Activated CD8-positive, alpha-beta memory T cell treated with anti-CD3 and anti-CD28 coated beads for 36 hours (primary cell): ENCODE measurements at regions not wholly inside any gene's neighbourhood (a gene's known extent, or its start where the extent isn't known, plus 50 kb on each side); places are given as distances from the start of the nearest gene placed in this dataset.

Source experiments
- CTCF ChIA-PET: fragments of 350-600 bp; sonication (Branson Sonifier 250); formaldehyde crosslinking; loops from one replicate; lab custom pipeline; 2021; ENCODE audit warnings: antibody characterized with exemption; lab: Charles Lee
- POLR2A ChIA-PET: fragments of 350-600 bp; sonication (Branson Sonifier 250); formaldehyde crosslinking; loops from one replicate; lab custom pipeline; 2021; ENCODE audit warnings: antibody characterized with exemption; lab: Charles Lee

DNA sequence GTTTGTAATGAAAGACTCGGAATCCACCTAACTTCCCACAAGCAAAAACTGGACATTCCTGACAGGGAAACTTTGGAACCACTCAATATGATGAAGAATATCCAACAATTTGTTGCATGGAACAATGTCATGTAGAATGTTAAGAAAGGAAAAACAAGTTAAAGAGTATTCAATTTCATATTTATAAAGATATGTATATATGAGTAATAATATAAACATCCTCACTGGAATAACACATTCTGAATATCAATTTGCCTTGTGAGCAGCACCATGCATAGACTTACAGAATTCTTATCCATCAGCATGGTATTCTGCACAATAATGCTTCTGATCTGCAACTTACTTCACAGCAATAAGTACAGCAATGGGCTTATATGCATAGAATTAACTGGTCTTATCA, 650.3 kb downstream of the SEMA5A start:
- ChIA-PET POLR2A (no interaction called here), CTCF (no interaction called here)

DNA sequence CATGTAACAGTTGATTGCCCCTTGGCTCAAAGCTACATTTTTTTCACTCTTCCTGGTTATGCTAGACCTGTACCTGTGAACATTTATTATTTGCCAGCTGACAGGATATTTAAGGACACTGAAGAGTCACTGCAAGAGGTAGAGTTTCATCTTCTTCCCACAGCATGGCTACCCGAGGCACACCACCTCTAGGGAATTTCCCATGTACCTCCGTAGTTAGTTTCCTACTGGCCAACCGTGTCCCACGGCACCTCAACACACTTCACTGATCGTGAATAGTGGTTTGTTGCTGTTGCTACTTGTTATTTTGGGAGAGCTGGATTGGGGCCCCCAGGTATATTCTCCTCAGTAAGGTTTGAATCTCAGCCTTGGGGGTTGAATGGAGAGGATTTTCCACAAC, 648.6 kb downstream of the SEMA5A start:
- ChIA-PET POLR2A (no interaction called here), CTCF (interaction anchor here (1.0 kb wide), 1 partner anchor 17 kb away, joined by 3 read pairs; no protein-coding TSS in a partner anchor)

DNA sequence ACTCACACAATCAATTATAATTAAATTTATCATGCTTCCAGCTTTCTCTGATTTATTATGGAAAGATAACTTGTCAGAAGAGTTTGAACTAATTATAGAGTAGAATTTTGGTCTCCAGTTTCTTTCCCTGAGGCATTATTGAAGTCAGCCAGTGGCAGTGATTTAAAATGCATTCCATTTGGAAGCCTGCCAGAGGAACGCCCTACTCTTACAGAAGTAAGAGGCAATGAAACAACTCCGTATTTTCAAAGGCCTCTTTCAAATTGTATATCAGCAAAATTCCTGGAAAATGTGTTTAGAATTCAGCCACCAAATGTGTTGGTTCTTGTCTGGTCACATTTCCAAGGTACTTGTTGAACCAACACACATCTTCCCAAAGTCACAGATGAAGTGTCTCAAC, 640.9 kb downstream of the SEMA5A start:
- POLR2A ChIA-PET: interaction anchor here (0.6 kb wide), 1 partner anchor 241 kb away, joined by 6 read pairs; no protein-coding TSS in a partner anchor
- CTCF ChIA-PET: no interaction called here

DNA sequence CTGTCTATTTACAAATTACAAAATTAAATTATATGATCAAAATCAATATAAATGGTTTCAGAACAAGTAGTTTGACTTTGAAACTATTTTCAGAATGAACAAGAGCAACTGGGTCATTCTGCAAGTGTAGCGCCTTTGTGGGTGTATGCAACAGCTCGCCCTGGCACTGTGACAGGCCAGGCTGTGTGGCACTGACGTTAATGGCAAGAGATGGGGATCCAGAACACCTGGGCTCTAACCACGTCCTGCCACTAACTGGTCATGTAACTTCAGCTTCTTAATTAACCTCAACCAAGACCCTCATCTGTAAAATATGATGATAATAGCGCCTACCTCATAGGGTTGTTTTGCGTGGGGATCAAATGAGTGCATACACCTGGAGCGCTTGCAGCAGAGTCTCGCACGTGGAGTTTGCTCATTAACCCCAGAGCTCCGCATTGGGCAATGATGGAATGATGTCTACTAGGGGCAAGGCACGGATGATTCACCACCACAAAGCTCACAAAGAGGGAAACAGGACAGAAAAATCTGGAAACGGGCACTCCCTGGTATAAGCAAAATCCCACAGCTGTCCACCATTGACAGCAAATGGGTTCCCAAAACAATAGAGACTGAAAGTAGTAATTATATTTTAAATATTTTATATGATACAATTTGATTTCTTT, 639.4 kb downstream of the SEMA5A start:
- CTCF ChIA-PET: no interaction called here
- POLR2A ChIA-PET: no interaction called here

DNA sequence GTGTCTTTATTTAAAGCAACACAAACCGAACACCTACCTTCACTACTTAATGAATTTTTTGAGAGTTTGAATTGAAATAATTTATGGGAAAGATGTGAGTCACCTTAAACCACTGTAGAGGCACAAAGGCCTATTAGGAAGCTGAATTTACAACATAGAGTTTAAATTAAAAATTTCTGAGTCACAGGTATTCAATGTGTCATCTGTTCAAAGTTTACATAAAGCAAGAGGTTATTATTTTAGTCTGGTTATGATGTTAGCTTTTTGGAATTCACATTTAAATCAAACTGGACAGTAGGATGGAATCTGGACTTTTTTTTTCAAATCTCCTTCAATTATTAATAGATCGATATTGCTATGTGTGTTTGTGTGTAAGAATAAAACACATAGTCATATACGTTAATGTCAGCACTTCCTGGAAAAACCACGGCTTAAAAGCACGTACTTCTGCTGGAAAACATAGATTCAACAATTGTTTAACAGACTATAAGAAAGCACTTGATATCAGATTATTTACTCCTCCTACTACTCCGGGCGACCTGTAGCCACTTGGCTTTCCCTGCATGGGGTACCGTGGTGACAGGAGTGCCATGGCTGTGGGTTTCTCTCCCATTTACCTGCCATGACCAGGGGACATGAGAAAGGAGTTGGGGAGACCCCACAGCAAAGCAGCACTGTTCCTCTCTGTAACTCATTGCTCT, 638.6 kb downstream of the SEMA5A start:
- ChIA-PET POLR2A (no interaction called here), CTCF (no interaction called here)

DNA sequence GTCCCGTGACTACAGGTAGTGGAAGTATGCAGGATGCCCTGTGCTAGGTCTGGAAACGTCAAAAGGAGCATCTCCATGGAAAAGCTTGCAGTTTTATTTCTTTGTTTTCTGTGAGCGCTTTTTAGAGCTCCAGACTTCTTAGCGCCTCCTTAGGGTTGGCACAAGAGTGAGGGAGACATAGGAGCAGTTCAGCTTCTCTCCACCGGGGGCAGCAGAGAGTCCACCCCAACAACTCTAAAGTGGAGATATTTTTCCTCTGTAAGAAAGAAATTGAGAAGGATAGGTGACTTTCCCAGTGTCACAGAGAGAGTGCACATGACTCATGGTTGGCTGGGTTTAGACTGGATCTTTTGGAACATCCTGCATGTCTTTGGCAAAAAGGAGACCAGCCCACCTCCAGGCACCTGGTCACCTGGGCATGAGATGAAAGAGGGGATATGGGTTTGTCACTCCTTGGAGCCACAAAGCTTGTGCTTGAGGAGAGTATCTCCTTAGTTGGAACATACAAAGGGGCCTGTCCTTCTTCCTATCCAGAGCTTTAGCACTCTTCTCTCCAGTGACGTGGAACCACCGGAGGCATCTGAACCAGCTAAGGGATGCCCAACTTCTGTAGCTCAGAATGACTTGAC, 637.7 kb downstream of the SEMA5A start:
- CTCF ChIA-PET: no interaction called here
- POLR2A ChIA-PET: no interaction called here

DNA sequence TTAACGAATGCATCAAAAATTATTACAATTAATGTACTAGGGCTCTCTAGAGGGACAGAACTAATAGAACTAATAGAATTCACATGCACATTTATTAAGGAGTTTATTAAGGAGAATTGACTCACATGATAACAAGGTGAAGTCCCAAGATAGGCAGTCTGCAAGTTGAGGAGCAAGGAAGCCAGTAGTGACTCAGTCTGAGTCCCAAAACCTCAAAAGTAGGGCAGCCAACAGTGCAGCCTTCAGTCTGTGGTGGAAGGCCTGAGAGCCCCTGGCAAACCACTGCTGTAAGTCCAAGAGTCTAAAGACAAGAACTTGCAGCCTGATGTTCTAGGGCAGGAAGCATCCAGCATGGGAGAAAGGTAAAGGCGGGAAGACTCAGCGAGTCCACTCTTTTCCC, 633.8 kb downstream of the SEMA5A start:
- CTCF ChIA-PET: no interaction called here
- POLR2A ChIA-PET: no interaction called here

DNA sequence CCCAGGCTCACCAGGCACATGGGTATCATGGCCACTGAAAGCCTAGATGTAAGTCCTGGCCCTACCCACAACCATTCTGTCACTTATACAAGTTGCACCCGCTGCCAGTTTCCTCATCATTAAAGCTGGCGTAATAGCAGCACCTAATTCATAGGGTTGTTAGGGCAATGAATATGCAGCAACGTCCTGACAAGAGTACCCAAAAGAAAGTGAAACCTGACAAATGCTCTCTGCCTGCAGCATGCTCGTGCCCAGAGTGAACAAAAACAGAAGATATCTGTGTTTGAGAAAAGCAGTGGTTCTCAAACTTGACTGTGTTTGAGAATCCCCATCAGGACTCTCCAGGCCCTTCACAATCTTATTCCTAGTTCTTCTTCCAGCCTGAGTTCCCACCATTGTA, 632.4 kb downstream of the SEMA5A start:
- POLR2A ChIA-PET: no interaction called here
- CTCF ChIA-PET: interaction anchor here (0.5 kb wide), 1 partner anchor 222 kb away, joined by 3 read pairs; no protein-coding TSS in a partner anchor

DNA sequence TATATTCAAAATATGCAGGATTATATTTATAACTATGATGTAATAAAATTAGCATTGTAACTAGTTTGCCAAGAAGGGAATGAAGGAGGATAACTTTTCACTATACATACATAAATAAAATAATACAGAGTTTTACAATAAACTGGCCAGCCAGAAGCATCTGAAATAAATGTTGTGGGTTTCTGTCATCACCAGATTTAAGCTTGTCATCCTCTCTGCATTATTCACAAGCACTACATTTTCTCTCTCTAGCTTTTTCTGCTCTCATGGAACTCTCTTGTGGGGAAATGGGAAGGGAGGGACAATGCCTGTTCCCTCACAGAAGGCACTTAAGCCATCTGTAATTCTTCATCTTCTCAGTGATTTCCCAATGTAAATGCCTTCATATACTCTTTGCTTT, 626.8 kb downstream of the SEMA5A start:
- CTCF ChIA-PET: no interaction called here
- POLR2A ChIA-PET: no interaction called here

DNA sequence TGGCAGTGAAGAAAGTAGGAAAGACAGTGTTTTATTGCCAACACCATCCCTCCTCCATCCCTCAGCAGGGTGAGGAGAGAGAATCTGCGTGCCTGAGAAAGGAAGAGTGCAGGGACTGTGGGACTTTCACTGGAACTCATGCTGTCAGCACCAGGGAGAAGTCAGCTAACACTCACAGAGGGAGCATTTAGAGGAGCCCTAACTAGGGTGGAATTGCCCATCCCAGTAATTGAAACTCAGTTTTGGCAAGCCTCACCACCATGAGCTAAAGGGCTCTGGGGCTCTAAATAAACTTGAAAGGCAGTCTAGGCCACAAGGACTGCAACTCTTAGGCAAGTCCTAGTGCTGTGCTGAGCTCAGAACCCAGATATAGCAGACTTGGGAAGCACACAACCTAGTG, 622.3 kb downstream of the SEMA5A start:
- POLR2A ChIA-PET: no interaction called here
- CTCF ChIA-PET: no interaction called here

DNA sequence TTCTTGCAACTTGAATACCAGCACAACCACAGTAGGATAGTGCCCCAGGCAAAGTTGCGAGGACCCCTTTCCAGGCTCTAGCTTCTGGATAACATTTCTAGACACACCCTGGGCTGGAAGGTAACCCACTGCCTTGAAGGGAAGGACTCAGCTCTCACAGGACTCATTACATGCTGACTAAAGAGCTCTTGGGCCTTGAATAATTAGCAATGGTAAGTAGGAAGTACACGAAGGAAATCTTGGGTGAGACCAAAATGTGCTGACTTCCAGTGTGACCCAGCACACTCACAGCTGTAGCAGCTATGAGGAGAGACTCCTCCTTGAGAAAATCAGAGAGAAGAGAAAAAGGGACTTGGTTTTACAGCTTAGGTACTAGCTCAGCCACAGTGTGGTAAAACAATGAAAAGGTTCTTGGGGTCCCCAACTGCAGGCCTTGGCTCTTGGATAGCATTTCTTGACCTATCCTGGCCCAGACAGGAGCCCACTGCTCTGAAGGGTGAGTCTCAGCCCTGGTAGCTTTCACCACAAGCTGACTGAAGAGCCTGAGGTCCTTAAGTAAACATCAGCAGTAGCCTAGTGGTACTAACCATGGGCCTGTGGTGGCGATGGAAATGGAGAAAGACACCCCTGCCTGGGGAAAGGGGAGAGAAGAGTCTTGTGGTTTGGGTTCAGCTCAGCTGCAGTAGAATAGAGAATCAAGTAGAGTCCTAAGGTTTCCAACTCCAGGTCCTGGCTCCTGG, 621.7 kb downstream of the SEMA5A start:
- POLR2A ChIA-PET: no interaction called here
- CTCF ChIA-PET: no interaction called here

DNA sequence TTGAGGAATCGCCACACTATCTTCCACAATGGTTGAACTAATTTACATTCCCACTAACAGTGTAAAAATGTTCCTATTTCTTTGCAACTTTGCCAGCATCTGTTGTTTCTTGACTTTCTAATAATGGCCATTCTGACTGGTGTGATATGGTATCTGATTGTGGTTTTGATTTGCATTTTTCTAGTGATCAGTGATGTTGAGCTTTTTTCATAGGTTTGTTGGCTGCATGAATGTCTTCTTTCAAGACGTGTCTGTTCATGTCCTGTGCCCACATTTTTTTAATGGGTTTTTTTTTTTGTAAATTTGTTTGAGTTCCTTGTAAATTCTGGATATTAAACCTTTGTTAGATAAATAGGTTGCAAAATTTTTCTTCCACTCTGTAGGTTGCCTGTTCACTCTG, 615.9 kb downstream of the SEMA5A start:
- ChIA-PET POLR2A (no interaction called here), CTCF (no interaction called here)

DNA sequence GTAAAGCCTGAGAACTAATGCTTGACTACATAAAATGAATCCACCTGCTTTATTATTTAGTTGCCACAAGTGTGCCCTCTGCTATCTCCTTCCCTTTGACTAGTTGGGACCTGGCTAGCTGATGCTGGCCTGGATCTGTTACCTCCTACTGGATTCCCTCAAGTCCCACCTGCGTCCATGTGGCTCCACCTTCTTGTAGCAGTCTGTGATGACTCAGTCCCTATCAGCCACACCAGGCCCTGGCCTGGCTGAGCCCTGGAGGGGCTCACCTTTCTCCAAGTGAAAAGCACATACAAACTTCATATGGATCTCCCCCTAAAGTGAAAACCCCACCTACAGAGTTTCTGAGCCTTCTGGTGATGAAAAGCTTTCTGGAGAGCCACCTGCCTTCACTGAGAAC, 611.4 kb downstream of the SEMA5A start:
- ChIA-PET CTCF (no interaction called here), POLR2A (no interaction called here)

DNA sequence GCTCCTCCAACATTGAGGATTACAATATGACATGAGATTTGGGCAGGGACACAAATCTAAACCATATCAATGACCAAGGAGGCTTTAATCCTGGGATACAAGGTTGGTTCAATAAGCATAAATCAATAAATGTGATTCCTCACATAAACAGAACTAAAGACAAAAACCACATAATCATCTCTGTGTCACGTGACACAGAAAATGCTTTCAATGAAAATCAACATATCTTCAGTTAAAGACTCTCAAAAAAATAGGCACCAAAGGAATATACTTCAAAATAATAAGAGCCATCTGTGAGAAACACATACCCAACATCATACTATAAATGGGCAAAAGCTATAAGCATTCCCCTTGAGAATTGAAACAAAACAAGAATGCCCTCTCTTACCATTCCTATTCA, 604.9 kb downstream of the SEMA5A start:
- POLR2A ChIA-PET: no interaction called here
- CTCF ChIA-PET: no interaction called here

DNA sequence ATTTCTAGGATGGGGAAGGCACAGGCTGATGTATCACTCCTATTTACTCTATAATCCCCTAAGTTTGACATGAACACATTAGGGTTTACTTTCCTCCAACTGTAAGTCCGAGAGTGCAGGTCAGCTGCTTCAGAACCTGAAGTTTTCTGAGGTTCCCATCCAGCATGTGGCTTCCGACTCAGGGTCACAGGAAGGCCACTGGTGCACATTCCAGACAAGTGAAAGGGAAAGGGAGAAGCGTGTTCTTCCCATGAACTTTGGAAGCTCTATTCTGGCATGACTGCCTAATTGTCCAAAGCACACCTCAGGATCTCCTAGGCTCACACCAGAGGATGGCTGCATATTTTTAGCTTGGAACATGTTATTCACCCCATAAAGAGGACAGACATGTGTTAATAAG, 602.6 kb downstream of the SEMA5A start:
- CTCF ChIA-PET: no interaction called here
- POLR2A ChIA-PET: no interaction called here

DNA sequence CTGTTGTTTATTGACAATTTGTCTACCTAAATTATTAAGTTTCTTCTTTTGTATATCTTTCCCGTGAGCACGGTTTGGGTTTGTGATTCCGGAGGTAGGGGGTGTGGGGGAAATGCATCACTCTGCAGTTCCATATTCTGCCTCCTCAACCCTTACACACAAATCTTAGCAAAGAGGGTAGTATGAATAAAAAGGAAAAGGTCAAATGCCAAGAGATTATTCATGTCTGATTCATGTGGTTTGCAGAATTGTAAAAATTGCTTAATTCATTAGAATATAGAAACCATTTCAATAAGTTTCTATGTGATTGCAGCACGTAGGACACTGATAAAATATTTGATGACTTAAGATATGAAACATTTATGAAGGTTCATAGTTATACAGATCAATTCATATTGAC, 601.9 kb downstream of the SEMA5A start:
- ChIA-PET POLR2A (no interaction called here), CTCF (no interaction called here)

DNA sequence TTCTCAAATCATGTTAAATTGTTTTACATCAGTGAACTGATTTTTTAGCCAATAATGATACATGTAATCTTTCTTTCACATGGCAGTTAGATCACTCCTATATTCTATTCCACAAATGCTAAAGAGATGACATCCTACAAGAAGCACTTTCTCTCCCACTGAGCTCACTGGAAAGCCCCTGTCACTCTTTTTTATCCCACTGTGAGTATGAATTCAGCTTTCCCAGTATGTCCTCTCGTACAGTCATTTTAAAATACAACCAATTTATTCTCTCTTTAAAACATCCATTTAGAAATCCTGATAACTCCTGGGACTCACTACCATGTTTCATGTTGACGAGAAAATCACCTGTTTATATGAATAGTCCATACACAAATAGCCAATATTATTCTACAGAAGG, 599.9 kb downstream of the SEMA5A start:
- CTCF ChIA-PET: no interaction called here
- POLR2A ChIA-PET: no interaction called here

DNA sequence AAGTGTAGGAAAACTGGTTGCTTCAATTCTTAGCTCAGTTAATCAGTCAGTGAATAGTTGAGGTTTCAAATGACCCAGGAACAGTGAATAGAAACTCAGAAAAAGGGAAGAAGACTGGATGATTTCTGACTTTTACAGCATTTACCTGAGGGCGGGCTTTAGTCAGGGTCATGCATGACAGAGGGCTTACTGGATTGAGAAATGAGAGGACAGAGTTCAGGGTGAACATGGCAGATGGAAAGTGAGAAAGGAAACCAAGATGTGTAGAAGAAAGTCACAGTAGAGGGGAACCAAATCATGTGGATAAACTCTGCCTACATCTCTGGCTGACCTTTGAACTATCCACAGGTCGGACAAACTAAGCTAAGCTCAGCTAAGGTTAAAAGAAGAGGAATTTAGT, 596.0 kb downstream of the SEMA5A start:
- POLR2A ChIA-PET: no interaction called here
- CTCF ChIA-PET: no interaction called here

DNA sequence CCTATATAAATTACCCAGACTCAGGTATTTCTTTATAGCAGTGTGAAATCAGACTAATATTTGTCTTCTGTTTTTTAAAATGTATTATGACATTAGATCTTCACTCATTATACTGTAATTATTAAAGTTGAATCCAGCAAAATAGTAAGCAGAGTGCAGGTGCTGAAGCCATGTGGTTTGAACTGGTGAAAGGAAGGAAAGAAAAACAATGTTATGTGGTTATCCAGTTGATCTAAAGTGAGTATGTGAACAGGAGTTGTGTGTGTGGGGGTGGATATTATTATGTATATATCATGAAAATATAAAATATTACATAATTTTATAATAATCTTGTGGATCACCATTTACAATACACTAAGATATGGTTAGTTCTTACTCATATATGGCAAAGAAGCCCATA, 593.7 kb downstream of the SEMA5A start:
- ChIA-PET CTCF (no interaction called here), POLR2A (no interaction called here)

DNA sequence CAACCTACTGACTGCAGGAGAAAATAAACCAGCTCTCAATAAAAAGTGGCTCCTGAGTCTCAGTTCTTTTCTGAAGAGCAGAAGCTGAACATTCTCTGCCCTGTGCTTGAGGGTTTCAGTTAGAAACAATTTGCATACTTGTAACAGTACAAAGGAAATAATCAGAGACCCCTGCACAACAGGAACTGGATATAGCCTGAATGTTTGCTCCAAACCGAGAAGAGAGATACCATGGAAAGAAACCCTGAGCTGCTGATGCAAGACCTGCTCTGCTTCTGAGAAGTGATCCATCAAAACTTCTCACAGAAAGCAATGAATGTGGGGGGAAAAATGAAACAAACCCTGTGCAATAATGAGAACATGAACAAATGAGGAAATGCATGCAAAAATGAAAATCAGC, 592.9 kb downstream of the SEMA5A start:
- ChIA-PET POLR2A (no interaction called here), CTCF (no interaction called here)
